Lower lobe of right lung (tissue), 2 donors: ENCODE measurements at regions not wholly inside any gene's neighbourhood (a gene's known extent, or its start where the extent isn't known, plus 50 kb on each side); places are given as distances from the start of the nearest gene placed in this dataset.

Experiments used
- ATAC-seq, 2 donors: fragments of 200-7000 bp; cut with Tn5 transposase; one replicate each; pipeline ENCODE4 v1.9.1; 2020 to 2022; ENCODE audit warnings: mild to moderate bottlenecking in 2 of 2, moderate library complexity in 2 of 2
- DNase-seq: peaks from one replicate; pipeline ENCODE4 v3.0.0-alpha.2; 2020
- H3K27ac ChIP-seq: fragments of 200-600 bp; one replicate; pipeline ENCODE4 v1.8.0; 2022
- H3K27me3 ChIP-seq: fragments of 200-600 bp; one replicate; pipeline ENCODE4 v1.8.0; 2022; ENCODE audit warnings: low read depth
- H3K36me3 ChIP-seq: fragments of 200-600 bp; one replicate; pipeline ENCODE4 v1.8.0; 2022; ENCODE audit warnings: mild to moderate bottlenecking
- H3K4me1 ChIP-seq: fragments of 200-600 bp; one replicate; pipeline ENCODE4 v1.8.0; 2022
- H3K4me3 ChIP-seq: fragments of 200-600 bp; one replicate; pipeline ENCODE4 v1.8.0; 2022; ENCODE audit warnings: mild to moderate bottlenecking
- H3K9me3 ChIP-seq: fragments of 200-600 bp; one replicate; pipeline ENCODE4 v1.8.0; 2022
- CTCF ChIP-seq: fragments of 200-600 bp; IDR thresholded peaks from one replicate; pipeline ENCODE4 v1.8.0; 2022; ENCODE audit warnings: antibody characterized with exemption, mild to moderate bottlenecking
- intact Hi-C: fragments of 100-400 bp; cut with DNase I; formaldehyde crosslinking; loops from one replicate; pipeline ENCODE4 v1.11.0; 2022
- donor health status: DM: no; HTN: yes; CAD: no; lungs with severe emphysema.

GRCh38 chr12:124462750-124463149, 104.7 kb downstream of the NCOR2 start:
- no peak for ATAC-seq
- Histone ChIP-seq H3K27me3 (no peaks in the 10 kb centered on the region), H3K27ac (no peak overlapping the region), H3K9me3 (no peaks in the 10 kb centered on the region), H3K4me3 (no peak overlapping the region), H3K4me1 (peaks cover 33% of the 10 kb centered on the region), H3K36me3 (peaks cover 84% of the 10 kb centered on the region)
- DNase-seq, result peak; percentile 10
- no peak for TF ChIP-seq CTCF
- intact Hi-C loops, result no loop called here

GRCh38 chr12:124461851-124462623, 105.4 kb downstream of the NCOR2 start:
- no peak overlapping the region for H3K4me3 ChIP-seq
- intact Hi-C loops, result no loop called here
- no peaks in the 10 kb centered on the region for H3K27me3 ChIP-seq
- DNase-seq (peak; percentile 39), ATAC-seq (no peak)
- peaks cover 84% of the 10 kb centered on the region for H3K36me3 ChIP-seq
- H3K27ac ChIP-seq, result no peak overlapping the region
- H3K4me1 ChIP-seq, result peaks cover 41% of the 10 kb centered on the region
- no peaks in the 10 kb centered on the region for H3K9me3 ChIP-seq
- no peak for TF ChIP-seq CTCF

GRCh38 chr12:124461241-124461673, 106.2 kb downstream of the NCOR2 start:
- peak; percentile 41 for DNase-seq
- Histone ChIP-seq H3K9me3 (no peaks in the 10 kb centered on the region), H3K4me1 (peaks cover 43% of the 10 kb centered on the region), H3K27ac (no peak overlapping the region), H3K4me3 (no peak overlapping the region), H3K27me3 (no peaks in the 10 kb centered on the region), H3K36me3 (peaks cover 84% of the 10 kb centered on the region)
- TF ChIP-seq CTCF, result no peak
- no peak for ATAC-seq
- intact Hi-C loops, result no loop called here

GRCh38 chr12:124460771-124461170, 106.6 kb downstream of the NCOR2 start:
- H3K27me3 ChIP-seq, result no peaks in the 10 kb centered on the region
- DNase-seq (no peak), ATAC-seq (no peak)
- no peak for TF ChIP-seq CTCF
- peaks cover 44% of the 10 kb centered on the region for H3K4me1 ChIP-seq
- H3K9me3 ChIP-seq, result no peaks in the 10 kb centered on the region
- intact Hi-C loops, result no loop called here
- H3K36me3 ChIP-seq, result peaks cover 84% of the 10 kb centered on the region
- no peak overlapping the region for H3K4me3 ChIP-seq
- no peak overlapping the region for H3K27ac ChIP-seq

- Histone ChIP-seq H3K27me3 (no peaks in the 10 kb centered on the region), H3K27ac (no peak overlapping the region), H3K4me3 (no peak overlapping the region), H3K36me3 (peaks cover 83% of the 10 kb centered on the region), H3K4me1 (peaks cover 46% of the 10 kb centered on the region), H3K9me3 (no peaks in the 10 kb centered on the region)
- DNase-seq, result no peak
- ATAC-seq, result no peak
- TF ChIP-seq CTCF, result no peak
- intact Hi-C loops, result no loop called here
Observed at GRCh38 chr12:124459852-124460645, 107.4 kb downstream of the NCOR2 start.
